ENCODE measurements at regions not wholly inside any gene's neighbourhood (a gene's known extent, or its start where the extent isn't known, plus 50 kb on each side); places are given as distances from the start of the nearest gene placed in this dataset.
"Not testable (repeated sequence)": the region's sequence is repeated elsewhere in the genome, so short reads cannot be mapped to it uniquely, and the experiment has no call there.

DNA sequence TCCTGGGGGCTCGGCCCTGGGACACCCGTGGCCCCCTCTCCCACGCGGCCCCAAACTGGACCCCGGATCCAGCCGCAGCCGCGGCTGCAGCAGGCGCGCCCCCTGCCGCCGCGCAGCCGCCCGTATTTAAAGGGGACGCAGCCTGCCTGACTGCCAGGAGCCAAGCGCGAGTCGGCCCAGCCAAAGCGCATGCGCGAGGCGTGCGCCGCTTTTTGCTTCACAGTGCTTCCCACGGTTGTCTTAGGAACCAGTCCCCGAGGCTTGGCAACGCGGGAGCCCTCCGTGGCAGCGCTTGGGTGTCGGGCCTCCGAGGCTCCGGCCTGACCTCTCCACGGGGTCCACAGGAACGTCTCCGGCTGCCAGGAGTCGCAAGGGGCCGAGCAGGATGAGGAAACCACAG is 712.8 kb downstream of the KCNJ18 start:
- not testable (repeated sequence) for TF ChIP-seq YY1 (IDR thresholded peaks at IDR 0.05; ENCODE audit: insufficient read depth, insufficient read length); SUZ12 (IDR thresholded peaks at IDR 0.05; ENCODE audit: extremely low read depth, insufficient read depth, insufficient read length); ZNF274 (IDR thresholded peaks at IDR 0.05; ENCODE audit: low read depth, low read length)

Measured in NT2/D1 (cell line).